Right lobe of liver (tissue), 6 donors: ENCODE measurements at regions not wholly inside any gene's neighbourhood (a gene's known extent, or its start where the extent isn't known, plus 50 kb on each side); places are given as distances from the start of the nearest gene placed in this dataset.

Experiments used
- ATAC-seq, 4 donors: fragments of 200-7000 bp; cut with Tn5 transposase; one replicate each; pipeline ENCODE4 v1.9.1; 2020; ENCODE audit warnings: mild to moderate bottlenecking in 4 of 4, moderate library complexity in 4 of 4
- DNase-seq, 3 donors: peaks; one replicate each; pipeline ENCODE4 v3.0.0-alpha.2; 2020
- H3K27ac ChIP-seq, 3 donors: fragments of 200-600 bp; one replicate each; pipeline ENCODE4 v1.8.0; 2022
- H3K27me3 ChIP-seq, 2 donors: fragments of 200-600 bp; one replicate each; pipeline ENCODE4 v1.8.0; 2022
- H3K36me3 ChIP-seq, 4 donors: fragments of 200-600 bp; sonication (generic) in 1 of 4; one replicate each; pipeline versions ENCODE4 v1.5.1 to v1.8.0; 2017 to 2022; ENCODE audit warnings: control low read depth in 1 of 4
- H3K4me1 ChIP-seq, 4 donors: fragments of 200-600 bp; sonication (generic) in 1 of 4; one replicate each; pipeline versions ENCODE4 v1.5.1 to v1.8.0; 2017 to 2022; ENCODE audit warnings: control low read depth in 1 of 4
- H3K4me3 ChIP-seq, 3 donors: fragments of 200-600 bp; one replicate each; pipeline ENCODE4 v1.8.0; 2022
- H3K9me3 ChIP-seq, 4 donors: fragments of 200-600 bp; sonication (generic) in 1 of 4; one replicate each; pipeline versions ENCODE4 v1.5.1 to v1.8.0; 2017 to 2022; ENCODE audit warnings: control low read depth in 1 of 4
- CTCF ChIP-seq, 4 donors: fragments of 200-600 bp in 3 of 4; fragments of 450-650 bp in 1 of 4; IDR thresholded peaks; one replicate each; pipeline versions ENCODE4 v1.5.1 to v1.8.0; 2016 to 2022; ENCODE audit warnings: antibody characterized with exemption in 4 of 4, mild to moderate bottlenecking in 2 of 4
- POLR2A ChIP-seq: fragments of 450-650 bp; IDR thresholded peaks from one replicate; pipeline ENCODE4 v1.6.1; 2017; ENCODE audit warnings: antibody characterized with exemption, mild to moderate bottlenecking
- WGBS: methylation state at CpG from one replicate; pipeline ENCODE4 v1.1.6; 2018; ENCODE audit warnings: low coverage, low lambda C conversion rate; ENCODE audit not compliant: insufficient coverage; ENCODE audit errors: missing lambda C conversion rate; 5-methylcytosine and 5-hydroxymethylcytosine counted together
- intact Hi-C, 2 donors: fragments of 100-400 bp; cut with DNase I; formaldehyde crosslinking; loops; one replicate each; pipeline versions ENCODE4 v1.11.2 to v1.14.1; 2022
- donor health status: DM: no; HTN: yes; CAD: no.
- donor health status: DM: no; HTN: no; CAD: no.
- donor health status: DM: no; HTN: no; CAD: no.
- donor health status: DM: no; HTN: yes; CAD: no.
- donor health status: DM: no; HTN: yes; CAD: no.

GRCh38 chr6:68032217-68032616 is 602.9 kb upstream of the ADGRB3 start:
- no peak overlapping the region for H3K4me3 ChIP-seq
- H3K27ac ChIP-seq, result no peak overlapping the region
- intact Hi-C loops, result no loop called here
- no peaks in the 10 kb centered on the region for H3K9me3 ChIP-seq
- TF ChIP-seq POLR2A (no peak), CTCF (IDR thresholded peaks at IDR 0.05) (no peak)
- DNase-seq, result no peak
- peaks cover 0 to 5% of the 10 kb centered on the region in 2 donors for H3K27me3 ChIP-seq
- no peaks in the 10 kb centered on the region for H3K36me3 ChIP-seq
- H3K4me1 ChIP-seq, result no peaks in the 10 kb centered on the region
- WGBS, result 47% methylated on average over 4 of the region's 4 CpGs
- no peak for ATAC-seq

- DNase-seq (no peak), ATAC-seq (no peak)
- Histone ChIP-seq H3K4me1 (no peaks in the 10 kb centered on the region), H3K27me3 (peaks cover 0 to 5% of the 10 kb centered on the region in 2 donors), H3K27ac (no peak overlapping the region), H3K9me3 (no peaks in the 10 kb centered on the region), H3K36me3 (no peaks in the 10 kb centered on the region), H3K4me3 (no peak overlapping the region)
- no peak for TF ChIP-seq POLR2A
- no peak for TF ChIP-seq CTCF (IDR thresholded peaks at IDR 0.05)
- intact Hi-C loops, result no loop called here
- 73% methylated on average over 1 of the region's 1 CpG for WGBS
Observed at GRCh38 chr6:68031054-68031453, 604.0 kb upstream of the ADGRB3 start.

- no peak for ATAC-seq
- no peak for DNase-seq
Observed at GRCh38 chr6:68026483-68026882, 608.6 kb upstream of the ADGRB3 start.

GRCh38 chr6:68025764-68026163 is 609.3 kb upstream of the ADGRB3 start:
- WGBS, result 59% methylated on average over 3 of the region's 3 CpGs
- intact Hi-C loops, result no loop called here
- H3K27me3 ChIP-seq, result no peaks in the 10 kb centered on the region
- ATAC-seq, result no peak
- no peak for TF ChIP-seq POLR2A
- TF ChIP-seq CTCF (IDR thresholded peaks at IDR 0.05), result no peak
- H3K4me3 ChIP-seq, result no peak overlapping the region
- H3K36me3 ChIP-seq, result no peaks in the 10 kb centered on the region
- no peak overlapping the region for H3K27ac ChIP-seq
- H3K4me1 ChIP-seq, result no peaks in the 10 kb centered on the region
- DNase-seq, result no peak
- H3K9me3 ChIP-seq, result no peaks in the 10 kb centered on the region

More at GRCh38 chr6:68026483-68026882, 608.6 kb upstream of the ADGRB3 start:
- Histone ChIP-seq H3K4me1 (no peaks in the 10 kb centered on the region), H3K36me3 (no peaks in the 10 kb centered on the region), H3K9me3 (no peaks in the 10 kb centered on the region), H3K4me3 (no peak overlapping the region), H3K27me3 (no peaks in the 10 kb centered on the region), H3K27ac (no peak overlapping the region)
- TF ChIP-seq CTCF (IDR thresholded peaks at IDR 0.05), result no peak
- no peak for TF ChIP-seq POLR2A
- 49% methylated on average over 3 of the region's 3 CpGs for WGBS
- intact Hi-C loops, result no loop called here
